ENCODE measurements at regions not wholly inside any gene's neighbourhood (a gene's known extent, or its start where the extent isn't known, plus 50 kb on each side); places are given as distances from the start of the nearest gene placed in this dataset.

DNA sequence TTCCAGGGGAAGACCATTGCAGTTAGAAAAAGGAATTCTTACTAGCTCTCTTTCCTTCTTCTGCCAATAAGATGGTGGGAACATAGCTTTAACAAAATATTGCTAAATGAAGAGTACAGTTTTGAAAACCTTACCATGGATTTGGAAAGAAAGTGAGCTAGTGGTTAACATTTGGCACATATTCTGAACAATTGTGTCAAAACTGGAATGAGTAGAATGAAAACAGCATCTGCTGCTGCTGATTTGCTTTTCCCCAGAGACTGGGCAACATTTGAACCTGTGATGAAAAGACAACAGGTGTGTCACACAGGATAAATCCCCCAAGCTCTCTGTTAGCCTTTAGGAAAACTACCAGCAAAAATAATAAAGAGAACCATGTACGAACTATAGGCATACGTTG lies 761.4 kb downstream of the KCNA4 start:
- Histone ChIP-seq H3K4me3 (replicated peaks; ENCODE audit: low read depth, low read length) (no peak overlapping the region), H3K36me3 (ENCODE audit: control insufficient read depth, insufficient read depth, low read length) (no peaks in the 10 kb centered on the region), H3K27me3 (replicated peaks; ENCODE audit: control insufficient read depth, insufficient read depth, low read length) (no peaks in the 10 kb centered on the region)
- TF ChIP-seq, protein P1, sequence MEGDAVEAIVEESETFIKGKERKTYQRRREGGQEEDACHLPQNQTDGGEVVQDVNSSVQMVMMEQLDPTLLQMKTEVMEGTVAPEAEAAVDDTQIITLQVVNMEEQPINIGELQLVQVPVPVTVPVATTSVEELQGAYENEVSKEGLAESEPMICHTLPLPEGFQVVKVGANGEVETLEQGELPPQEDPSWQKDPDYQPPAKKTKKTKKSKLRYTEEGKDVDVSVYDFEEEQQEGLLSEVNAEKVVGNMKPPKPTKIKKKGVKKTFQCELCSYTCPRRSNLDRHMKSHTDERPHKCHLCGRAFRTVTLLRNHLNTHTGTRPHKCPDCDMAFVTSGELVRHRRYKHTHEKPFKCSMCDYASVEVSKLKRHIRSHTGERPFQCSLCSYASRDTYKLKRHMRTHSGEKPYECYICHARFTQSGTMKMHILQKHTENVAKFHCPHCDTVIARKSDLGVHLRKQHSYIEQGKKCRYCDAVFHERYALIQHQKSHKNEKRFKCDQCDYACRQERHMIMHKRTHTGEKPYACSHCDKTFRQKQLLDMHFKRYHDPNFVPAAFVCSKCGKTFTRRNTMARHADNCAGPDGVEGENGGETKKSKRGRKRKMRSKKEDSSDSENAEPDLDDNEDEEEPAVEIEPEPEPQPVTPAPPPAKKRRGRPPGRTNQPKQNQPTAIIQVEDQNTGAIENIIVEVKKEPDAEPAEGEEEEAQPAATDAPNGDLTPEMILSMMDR (IDR thresholded peaks at IDR 0.05; ENCODE audit: insufficient read depth, low read length, poor library complexity, severe bottlenecking), result no peak
- no peak for DNase-seq (ENCODE audit: extremely low read depth, insufficient read length)

DNA sequence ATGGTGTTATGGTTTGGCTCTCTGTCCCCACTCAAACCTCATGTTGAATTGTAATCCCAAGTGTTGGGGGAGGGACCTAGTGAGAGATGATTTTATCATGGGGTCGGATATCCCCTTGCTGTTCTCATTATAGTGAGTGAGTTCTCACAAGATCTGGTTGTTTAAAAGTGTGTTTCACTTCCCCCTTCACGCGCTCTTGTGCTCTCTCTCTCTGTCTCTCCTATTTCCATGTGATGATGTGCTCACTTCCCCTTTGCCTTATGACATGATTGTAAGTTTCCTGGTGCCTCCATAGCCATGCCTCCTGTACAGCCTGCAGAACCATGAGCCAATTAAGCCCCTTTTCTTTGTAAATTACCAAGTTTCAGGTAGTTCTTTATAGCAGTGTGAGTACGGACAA lies 765.1 kb downstream of the KCNA4 start:
- TF ChIP-seq, protein P1 (IDR thresholded peaks at IDR 0.05; ENCODE audit: insufficient read depth, low read length, poor library complexity, severe bottlenecking), result no peak
- H3K4me3 ChIP-seq (replicated peaks; ENCODE audit: low read depth, low read length), result no peak overlapping the region
- no peaks in the 10 kb centered on the region for H3K27me3 ChIP-seq (replicated peaks; ENCODE audit: control insufficient read depth, insufficient read depth, low read length)
- H3K36me3 ChIP-seq (ENCODE audit: control insufficient read depth, insufficient read depth, low read length), result no peaks in the 10 kb centered on the region
- DNase-seq (ENCODE audit: extremely low read depth, insufficient read length), result no peak

DNA sequence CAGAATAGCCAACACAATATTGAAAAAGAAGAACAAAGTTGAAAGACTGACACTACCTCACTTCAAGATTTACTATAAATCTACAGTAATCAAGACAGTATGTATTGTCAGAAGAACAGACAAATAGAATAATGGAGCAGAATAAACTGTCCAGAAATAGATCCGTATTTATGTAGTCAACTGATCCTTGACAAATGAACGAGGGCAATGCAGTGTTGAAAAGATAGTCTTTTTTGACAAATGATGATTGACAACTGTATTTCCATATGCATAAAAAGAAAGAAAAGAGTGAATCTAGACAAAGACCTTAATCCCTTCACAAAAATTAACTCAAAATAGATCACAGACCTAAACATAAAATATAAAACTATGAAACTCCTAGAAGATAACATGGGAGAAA lies 767.1 kb downstream of the KCNA4 start:
- no peaks in the 10 kb centered on the region for H3K36me3 ChIP-seq (ENCODE audit: control insufficient read depth, insufficient read depth, low read length)
- no peaks in the 10 kb centered on the region for H3K27me3 ChIP-seq (replicated peaks; ENCODE audit: control insufficient read depth, insufficient read depth, low read length)
- DNase-seq (ENCODE audit: extremely low read depth, insufficient read length), result no peak
- TF ChIP-seq, protein P1 (IDR thresholded peaks at IDR 0.05; ENCODE audit: insufficient read depth, low read length, poor library complexity, severe bottlenecking), result no peak
- no peak overlapping the region for H3K4me3 ChIP-seq (replicated peaks; ENCODE audit: low read depth, low read length)

DNA sequence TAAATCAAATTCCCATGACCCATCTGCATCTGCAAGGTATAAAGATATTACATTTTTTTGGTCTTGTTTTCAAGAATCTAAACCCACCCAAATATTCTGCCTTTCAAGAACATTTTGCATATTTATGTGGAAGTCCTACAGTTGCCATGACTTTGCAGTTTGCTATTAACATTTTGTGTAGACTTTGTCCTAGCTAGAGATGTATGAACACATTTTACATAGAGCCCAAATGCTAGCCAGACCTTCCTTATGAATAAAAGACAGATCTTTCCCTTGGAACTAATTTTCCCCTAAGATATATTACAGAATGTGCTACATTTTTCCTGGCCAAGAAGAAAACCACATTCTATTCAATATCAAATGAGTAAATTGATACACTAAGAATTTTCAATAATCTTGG lies 772.5 kb downstream of the KCNA4 start:
- Histone ChIP-seq H3K36me3 (ENCODE audit: control insufficient read depth, insufficient read depth, low read length) (no peaks in the 10 kb centered on the region), H3K4me3 (replicated peaks; ENCODE audit: low read depth, low read length) (no peak overlapping the region), H3K27me3 (replicated peaks; ENCODE audit: control insufficient read depth, insufficient read depth, low read length) (no peaks in the 10 kb centered on the region)
- no peak for DNase-seq (ENCODE audit: extremely low read depth, insufficient read length)
- TF ChIP-seq, protein P1 (IDR thresholded peaks at IDR 0.05; ENCODE audit: insufficient read depth, low read length, poor library complexity, severe bottlenecking), result no peak

DNA sequence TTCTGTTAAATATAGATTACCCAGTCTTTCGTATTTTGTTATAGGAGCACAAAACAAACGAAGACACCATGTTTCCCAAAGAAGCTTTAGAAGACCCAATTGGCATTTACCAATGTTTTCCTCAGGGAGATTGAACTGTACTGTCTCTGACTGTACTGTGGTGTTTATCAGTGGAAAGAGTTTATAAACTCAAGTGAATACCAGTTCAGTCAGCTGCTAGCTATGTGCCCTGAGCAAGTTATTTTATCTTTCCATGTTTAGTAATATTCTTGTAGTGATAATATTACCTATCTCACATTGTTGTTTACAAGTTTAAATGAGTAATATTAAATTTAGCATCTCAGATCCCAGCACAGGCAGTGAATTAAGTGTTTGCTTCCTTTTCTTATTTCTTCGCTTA lies 773.2 kb downstream of the KCNA4 start:
- no peak overlapping the region for H3K4me3 ChIP-seq (replicated peaks; ENCODE audit: low read depth, low read length)
- no peaks in the 10 kb centered on the region for H3K36me3 ChIP-seq (ENCODE audit: control insufficient read depth, insufficient read depth, low read length)
- no peaks in the 10 kb centered on the region for H3K27me3 ChIP-seq (replicated peaks; ENCODE audit: control insufficient read depth, insufficient read depth, low read length)
- TF ChIP-seq, protein P1 (IDR thresholded peaks at IDR 0.05; ENCODE audit: insufficient read depth, low read length, poor library complexity, severe bottlenecking), result no peak
- no peak for DNase-seq (ENCODE audit: extremely low read depth, insufficient read length)

DNA sequence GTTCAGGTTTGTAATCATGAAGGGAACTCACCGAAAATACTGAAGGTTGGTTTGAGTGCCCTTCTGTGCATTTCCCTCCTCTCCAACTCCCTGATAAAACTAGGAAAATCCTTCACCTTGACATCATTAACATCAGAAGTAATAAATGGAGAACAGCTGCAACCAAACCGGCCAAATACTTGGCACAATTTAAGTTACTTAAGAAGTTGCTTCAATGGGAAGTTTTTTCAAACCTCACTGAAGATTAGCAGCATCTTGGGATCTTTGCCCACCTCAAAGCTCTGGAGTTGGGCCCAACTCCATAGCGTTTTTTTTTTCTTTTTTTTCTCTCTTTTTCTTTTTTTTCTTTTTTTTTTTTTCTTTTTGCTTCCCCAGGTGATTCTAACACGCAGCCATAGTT lies 784.8 kb downstream of the KCNA4 start:
- DNase-seq (ENCODE audit: extremely low read depth, insufficient read length), result no peak
- TF ChIP-seq, protein P1 (IDR thresholded peaks at IDR 0.05; ENCODE audit: insufficient read depth, low read length, poor library complexity, severe bottlenecking), result no peak
- Histone ChIP-seq H3K27me3 (replicated peaks; ENCODE audit: control insufficient read depth, insufficient read depth, low read length) (no peaks in the 10 kb centered on the region), H3K36me3 (ENCODE audit: control insufficient read depth, insufficient read depth, low read length) (no peaks in the 10 kb centered on the region), H3K4me3 (replicated peaks; ENCODE audit: low read depth, low read length) (no peak overlapping the region)
